ENCODE measurements at regions not wholly inside any gene's neighbourhood (a gene's known extent, or its start where the extent isn't known, plus 50 kb on each side); places are given as distances from the start of the nearest gene placed in this dataset.

- DNase-seq (ENCODE audit: low read depth): no peak
Measured at GRCh38 chr3:39748763-39749162, 60.6 kb upstream of the MYRIP start.

GRCh38 chr3:39750712-39751111, 58.7 kb upstream of the MYRIP start:
- DNase-seq (ENCODE audit: low read depth): no peak

DNA sequence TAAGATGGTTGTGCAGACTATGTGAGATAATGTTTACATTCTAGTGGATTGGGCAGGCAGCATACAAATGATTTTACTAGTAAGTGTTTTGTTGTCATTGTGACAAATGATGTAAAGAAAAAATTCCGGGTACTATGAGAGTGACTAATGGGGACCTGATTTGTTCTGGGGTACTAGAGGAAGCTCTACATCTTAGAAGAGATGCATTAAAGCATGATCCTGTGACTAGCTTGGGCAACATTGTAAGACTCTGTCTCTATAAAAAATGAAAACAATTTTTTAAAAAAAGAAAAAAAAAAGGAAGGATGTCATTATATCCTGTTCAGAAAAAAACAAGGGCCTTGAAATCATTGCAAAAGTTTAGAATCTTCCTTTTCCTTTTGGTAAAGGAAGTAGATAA, 58.1 kb upstream of the MYRIP start:
- no peak for DNase-seq (ENCODE audit: low read depth)

DNA sequence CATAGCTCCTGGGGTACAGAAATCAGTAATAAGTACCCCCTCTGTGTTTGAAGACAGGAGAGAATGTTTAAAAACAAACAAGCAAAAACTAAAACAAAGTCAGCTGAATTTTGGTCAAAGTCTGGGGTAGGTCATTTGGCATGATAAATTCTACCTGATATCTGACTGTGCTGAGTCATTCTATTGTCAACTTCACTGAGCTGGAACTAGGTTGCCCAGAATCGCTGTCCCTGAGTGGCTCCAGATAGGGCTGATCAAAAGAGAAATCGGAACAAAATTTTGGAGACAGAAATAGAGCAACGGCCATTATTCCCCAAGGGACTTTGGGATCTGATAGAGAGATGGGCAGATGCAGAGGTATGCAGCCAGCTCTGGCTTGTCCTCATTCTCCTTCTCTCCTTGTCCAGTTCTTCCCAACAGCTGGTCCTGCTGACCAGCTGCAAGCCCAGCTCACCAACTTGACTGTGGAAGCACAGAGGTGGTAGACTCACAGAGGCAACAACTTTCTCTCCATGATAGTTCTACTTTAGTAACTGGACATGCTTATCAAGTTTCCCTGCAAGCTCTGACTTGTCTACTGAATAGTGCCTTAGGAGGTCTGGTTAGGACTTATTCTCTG, 57.3 kb upstream of the MYRIP start:
- DNase-seq (ENCODE audit: low read depth): no peak

- peak; percentile 7 for DNase-seq (ENCODE audit: low read depth)
Measured at GRCh38 chr3:39752751-39753150, 56.7 kb upstream of the MYRIP start.

DNA sequence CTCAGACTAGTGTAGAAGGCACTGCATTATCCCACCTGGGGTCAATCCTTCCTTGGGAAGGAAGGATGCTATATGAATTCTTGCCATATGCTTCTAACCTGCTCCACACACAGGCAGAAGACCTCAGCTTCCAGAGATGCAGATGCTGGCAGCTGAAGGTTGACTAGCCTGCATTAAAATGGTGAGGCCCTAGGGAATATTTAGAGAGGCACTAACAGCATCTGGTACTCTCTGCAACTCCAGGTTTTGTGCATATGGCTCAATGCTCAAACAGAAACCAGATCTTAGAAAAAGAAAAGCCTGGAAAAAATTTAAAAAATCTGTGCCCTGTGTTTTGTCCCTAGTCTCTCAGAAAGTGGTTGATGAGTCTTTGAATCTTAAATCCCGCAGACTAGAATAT, 56.0 kb upstream of the MYRIP start:
- no peak for DNase-seq (ENCODE audit: low read depth)

- no peak for DNase-seq (ENCODE audit: low read depth)
Measured at GRCh38 chr3:39754549-39754948, 54.9 kb upstream of the MYRIP start.

DNA sequence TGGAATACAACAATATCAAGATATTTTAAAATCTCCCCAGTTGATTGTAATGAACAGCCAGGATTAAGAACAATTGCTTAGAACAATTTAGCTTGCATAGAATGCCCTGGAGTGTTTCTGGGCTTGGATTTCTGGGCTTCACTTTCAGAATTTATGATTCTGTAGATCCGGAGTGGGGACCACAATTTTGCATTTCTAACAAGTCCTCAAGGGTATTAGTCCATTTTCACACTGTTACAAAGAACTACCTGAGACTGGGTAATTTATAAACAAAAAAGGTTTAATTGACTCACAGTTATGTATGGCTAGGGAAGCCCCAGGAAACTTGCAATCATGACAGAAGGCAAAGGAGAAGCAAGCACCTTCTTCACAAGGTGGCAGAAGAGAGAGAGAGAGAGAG, 54.3 kb upstream of the MYRIP start:
- DNase-seq (ENCODE audit: low read depth): no peak

- DNase-seq (ENCODE audit: low read depth): peak; percentile 17
Measured at GRCh38 chr3:39757307-39757706, 52.1 kb upstream of the MYRIP start.

Data from ELR (cell line).